ENCODE measurements at regions not wholly inside any gene's neighbourhood (a gene's known extent, or its start where the extent isn't known, plus 50 kb on each side); places are given as distances from the start of the nearest gene placed in this dataset.

DNA sequence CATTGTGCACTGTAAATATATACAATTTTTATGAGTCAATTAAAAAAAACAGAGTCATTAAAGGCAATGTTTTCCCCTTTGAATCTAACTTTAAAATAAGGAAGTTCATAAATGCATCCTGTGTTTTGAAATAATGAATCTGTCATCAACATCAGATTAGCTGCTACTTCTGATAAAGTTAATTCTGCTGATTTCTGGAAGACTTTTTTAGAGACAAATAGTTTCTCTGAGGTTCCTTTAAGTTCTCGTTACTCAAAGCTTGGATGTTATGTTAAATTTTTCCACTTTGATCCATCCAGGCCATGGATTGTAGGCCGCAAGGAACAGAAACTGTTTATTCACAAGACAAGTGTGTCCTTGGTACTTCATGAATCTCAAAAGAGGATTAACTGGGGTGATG, 115.5 kb downstream of the CARTPT start:
- DNase-seq (ENCODE audit: extremely low read depth, insufficient read length), result no peak
- no peaks in the 10 kb centered on the region for H3K36me3 ChIP-seq (ENCODE audit: control insufficient read depth, insufficient read depth, low read length)
- no peak for TF ChIP-seq CTCF (IDR thresholded peaks at IDR 0.05; ENCODE audit: insufficient read depth, low read length, poor library complexity, severe bottlenecking)
- H3K27me3 ChIP-seq (replicated peaks; ENCODE audit: control insufficient read depth, insufficient read depth, low read length), result no peaks in the 10 kb centered on the region
- no peak overlapping the region for H3K4me3 ChIP-seq (replicated peaks; ENCODE audit: low read depth, low read length)

GRCh38 chr5:71836084-71836483, 117.0 kb downstream of the CARTPT start:
- DNase-seq (ENCODE audit: extremely low read depth, insufficient read length), result no peak
- TF ChIP-seq CTCF (IDR thresholded peaks at IDR 0.05; ENCODE audit: insufficient read depth, low read length, poor library complexity, severe bottlenecking), result peak; percentile 27
- no peaks in the 10 kb centered on the region for H3K36me3 ChIP-seq (ENCODE audit: control insufficient read depth, insufficient read depth, low read length)

DNA sequence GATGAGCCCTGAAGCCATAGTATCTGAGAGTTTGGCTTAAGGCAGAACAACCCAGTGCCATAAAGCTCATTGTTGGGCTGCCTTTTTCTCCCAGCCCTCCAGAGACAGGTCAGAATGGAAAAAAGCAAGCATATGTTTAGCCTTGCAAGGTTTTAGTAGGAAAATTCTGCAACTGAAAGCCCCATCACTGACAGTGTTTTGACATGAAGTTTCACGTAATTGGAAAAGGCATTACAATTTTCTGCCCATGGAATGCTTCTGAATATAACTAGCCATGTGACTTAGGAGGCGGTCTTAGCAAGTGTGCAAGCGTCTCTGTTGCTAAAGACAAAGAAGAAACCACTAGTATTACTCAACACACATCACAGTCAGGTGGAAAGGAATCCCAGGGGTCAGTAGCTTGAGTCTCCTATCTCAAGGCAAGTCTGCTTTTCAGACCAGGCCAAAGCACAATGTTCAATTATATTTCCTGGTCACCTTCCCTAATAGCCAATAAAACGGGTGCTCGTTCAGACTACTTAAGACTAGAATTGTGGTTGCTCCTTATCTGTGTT, 117.6 kb downstream of the CARTPT start:
- no peak for DNase-seq (ENCODE audit: extremely low read depth, insufficient read length)
- no peak for TF ChIP-seq CTCF (IDR thresholded peaks at IDR 0.05; ENCODE audit: insufficient read depth, low read length, poor library complexity, severe bottlenecking)
- Histone ChIP-seq H3K27me3 (replicated peaks; ENCODE audit: control insufficient read depth, insufficient read depth, low read length) (no peaks in the 10 kb centered on the region), H3K4me3 (replicated peaks; ENCODE audit: low read depth, low read length) (no peak overlapping the region), H3K36me3 (ENCODE audit: control insufficient read depth, insufficient read depth, low read length) (no peaks in the 10 kb centered on the region)

More at GRCh38 chr5:71836084-71836483, 117.0 kb downstream of the CARTPT start:
- Histone ChIP-seq H3K27me3 (replicated peaks; ENCODE audit: control insufficient read depth, insufficient read depth, low read length) (no peaks in the 10 kb centered on the region), H3K4me3 (replicated peaks; ENCODE audit: low read depth, low read length) (no peak overlapping the region)

GRCh38 chr5:71838286-71838685, 119.2 kb downstream of the CARTPT start:
- no peak for DNase-seq (ENCODE audit: extremely low read depth, insufficient read length)
- TF ChIP-seq CTCF (IDR thresholded peaks at IDR 0.05; ENCODE audit: insufficient read depth, low read length, poor library complexity, severe bottlenecking), result no peak
- Histone ChIP-seq H3K4me3 (replicated peaks; ENCODE audit: low read depth, low read length) (no peak overlapping the region), H3K27me3 (replicated peaks; ENCODE audit: control insufficient read depth, insufficient read depth, low read length) (no peaks in the 10 kb centered on the region), H3K36me3 (ENCODE audit: control insufficient read depth, insufficient read depth, low read length) (no peaks in the 10 kb centered on the region)

DNA sequence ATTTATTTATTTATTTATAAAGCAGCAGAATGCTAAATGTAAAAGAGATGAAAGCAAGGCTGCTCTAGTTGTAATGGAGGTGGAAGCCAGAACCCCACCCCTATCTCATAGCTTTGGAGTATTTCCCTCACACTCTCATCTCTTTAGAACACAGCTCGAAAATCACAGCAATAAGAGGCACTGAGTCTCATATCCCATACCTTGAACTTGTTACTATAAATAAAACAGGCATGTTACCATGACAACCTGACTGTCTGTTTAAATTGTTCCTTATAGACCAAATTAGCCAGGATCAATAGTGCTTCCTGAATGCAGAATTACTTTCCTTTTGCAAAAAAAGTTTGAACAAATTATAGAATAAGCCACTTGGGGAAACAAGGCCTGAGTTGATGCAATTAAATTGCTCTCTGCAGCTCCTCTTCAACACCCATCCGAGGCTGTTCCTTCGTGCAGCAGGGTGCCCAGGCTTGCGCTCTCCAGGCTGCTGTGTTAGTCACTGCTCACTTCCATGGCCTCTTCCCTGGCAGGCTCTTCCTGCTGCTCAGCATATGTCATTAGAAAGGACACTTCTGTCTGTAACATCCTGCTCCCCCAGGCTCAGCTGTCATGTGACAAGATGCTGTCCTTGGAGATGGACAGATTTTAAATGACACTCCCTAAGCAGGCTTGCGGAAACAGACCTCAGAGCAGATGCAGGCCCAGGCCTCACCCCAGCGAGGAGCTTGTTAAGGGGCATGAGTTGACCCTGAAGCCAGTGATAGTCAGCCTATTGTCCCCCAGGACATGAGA, 120.2 kb downstream of the CARTPT start:
- DNase-seq (ENCODE audit: extremely low read depth, insufficient read length), result no peak
- TF ChIP-seq CTCF (IDR thresholded peaks at IDR 0.05; ENCODE audit: insufficient read depth, low read length, poor library complexity, severe bottlenecking), result no peak
- H3K27me3 ChIP-seq (replicated peaks; ENCODE audit: control insufficient read depth, insufficient read depth, low read length), result no peaks in the 10 kb centered on the region

More for the DNA sequence above, 120.2 kb downstream of the CARTPT start:
- Histone ChIP-seq H3K36me3 (ENCODE audit: control insufficient read depth, insufficient read depth, low read length) (no peaks in the 10 kb centered on the region), H3K4me3 (replicated peaks; ENCODE audit: low read depth, low read length) (no peak overlapping the region)

All from GM06990 (cell line).